ENCODE measurements at regions not wholly inside any gene's neighbourhood (a gene's known extent, or its start where the extent isn't known, plus 50 kb on each side); places are given as distances from the start of the nearest gene placed in this dataset.

GRCh38 chrX:46408553-46409407 is 136.4 kb downstream of the ZNF674 start:
- Histone ChIP-seq H2BK120ac (ENCODE audit: low read depth, low read length) (no peak overlapping the region), H3K27me3 (ENCODE audit: control insufficient read depth, insufficient read depth, low read length) (peaks cover 2% of the 10 kb centered on the region; the same call in 1 of the 2 replicates), H3K9me1 (ENCODE audit: insufficient read depth, low read length) (no peaks in the 10 kb centered on the region), H3K4me2 (ENCODE audit: low read depth, low read length) (no peak overlapping the region), H3K4me1 (ENCODE audit: control insufficient read depth, insufficient read depth, low read length) (no peaks in the 10 kb centered on the region), H4K5ac (ENCODE audit: low read depth, low read length) (no peak overlapping the region), H2BK5ac (ENCODE audit: low read depth, low read length, poor library complexity, severe bottlenecking) (no peak overlapping the region), H4K8ac (ENCODE audit: low read depth in 2 of 2, low read length in 2 of 2) (no peak overlapping the region), H3K23ac (ENCODE audit: low read depth, low read length) (no peak overlapping the region), H2AK9ac (replicated peaks; ENCODE audit: low read depth, low read length, poor library complexity) (no peak overlapping the region), H2AK5ac (ENCODE audit: low read depth, low read length) (no peak overlapping the region), H3K4me3 (ENCODE audit: insufficient read depth, low read depth, low read length) (no peak overlapping the region), H2BK15ac (ENCODE audit: low read depth, low read length) (no peak overlapping the region), H2BK20ac (ENCODE audit: low read depth, low read length) (no peak overlapping the region), H3K36me3 (ENCODE audit: control insufficient read depth, insufficient read depth, low read length) (no peaks in the 10 kb centered on the region), H3K9me3 (ENCODE audit: control insufficient read depth, insufficient read depth, low read length) (no peaks in the 10 kb centered on the region), H3K27ac (ENCODE audit: insufficient read depth, low read length) (no peak overlapping the region), H2AFZ (replicated peaks; ENCODE audit: low read length, poor library complexity) (no peak overlapping the region), H3K79me1 (ENCODE audit: low read depth in 1 of 2, low read length in 2 of 2) (no peaks in the 10 kb centered on the region), H3K18ac (ENCODE audit: low read depth, low read length) (no peak overlapping the region), H3K4ac (ENCODE audit: low read depth, low read length) (no peak overlapping the region), H3K9ac (ENCODE audit: low read depth, low read length) (no peak overlapping the region), H3K14ac (replicated peaks; ENCODE audit: low read depth, low read length) (no peak overlapping the region), H4K20me1 (ENCODE audit: insufficient read depth, low read length) (no peaks in the 10 kb centered on the region), H3K56ac (ENCODE audit: extremely low read depth, insufficient read depth, low read length) (no peak overlapping the region), H4K91ac (ENCODE audit: insufficient read depth, low read depth, low read length) (no peak overlapping the region)
- no TSS peak for BruUV-seq (replicated peaks)
- dilution Hi-C loops (cut with HindIII; ENCODE audit: low sequenced_read_pairs, unreplicated experiment) (no loop called here), intact Hi-C loops (cut with micrococcal nuclease) (loop anchor here (1.0 to 10.0 kb wide), 5 partner anchors 279 to 1224 kb away; no protein-coding TSS in a partner anchor), in situ Hi-C loops (cut with MboI; ENCODE audit: low sequenced_read_pairs) (loop anchor here (10.0 kb wide), 2 partner anchors 64 to 894 kb away; no protein-coding TSS in a partner anchor)
- POLR2A ChIA-PET (ENCODE audit: unreplicated experiment) = interaction anchor here (0.6 kb wide), 1 partner anchor 639 kb away, joined by 4 read pairs; no protein-coding TSS in a partner anchor
- TF ChIP-seq MAFK (IDR thresholded peaks at IDR 0.05; ENCODE audit: low read depth, low read length) (no peak), RAD21 (IDR thresholded peaks at IDR 0.05; ENCODE audit: low read length) (peak; percentile 92), MAZ (IDR thresholded peaks at IDR 0.05; ENCODE audit: borderline replicate concordance, low read depth, low read length) (no peak), CTCF (conservative IDR thresholded peaks at IDR 0.05; ENCODE audit: low read depth, low read length) (peak; percentile 94), CHD1 (IDR thresholded peaks at IDR 0.05; ENCODE audit: low read depth, low read length) (no peak), RCOR1 (IDR thresholded peaks at IDR 0.05; ENCODE audit: insufficient replicate concordance, low read length) (no peak), FOS (IDR thresholded peaks at IDR 0.05; ENCODE audit: low read depth, low read length) (no peak), MXI1 (IDR thresholded peaks at IDR 0.05; ENCODE audit: borderline replicate concordance, low read depth, low read length) (no peak), BHLHE40 (IDR thresholded peaks at IDR 0.05; ENCODE audit: low read depth, low read length) (no peak), SMC3 (IDR thresholded peaks at IDR 0.05; ENCODE audit: low read depth, low read length) (peak; percentile 73), CEBPB (IDR thresholded peaks at IDR 0.05; ENCODE audit: low read depth, low read length) (no peak), POLR2A (IDR thresholded peaks at IDR 0.05; ENCODE audit: low read depth, low read length) (no peak), RFX5 (IDR thresholded peaks at IDR 0.05; ENCODE audit: low read depth, low read length) (no peak), NFE2L2 (IDR thresholded peaks at IDR 0.05; ENCODE audit: low read depth, low read length) (no peak)
- peak; percentile 76 for DNase-seq
- CTCF ChIA-PET = interaction anchor here (0.6 to 1.9 kb wide), 5 partner anchors 27 to 898 kb away, joined by 3 to 7 read pairs (median 3); no protein-coding TSS in a partner anchor
- WGBS, 2 experiments (ENCODE audit: extremely low coverage in 2 of 2, insufficient read length in 1 of 2) = no CpG with 5 or more reads among the region's 9 CpGs
- peak; percentile 83 for ATAC-seq (ENCODE audit: low read depth)

All from IMR-90 (cell line).